HG02970 (cell line): ENCODE measurements at regions not wholly inside any gene's neighbourhood (a gene's known extent, or its start where the extent isn't known, plus 50 kb on each side); places are given as distances from the start of the nearest gene placed in this dataset.
"Not testable (repeated sequence)": the region's sequence is repeated elsewhere in the genome, so short reads cannot be mapped to it uniquely, and the experiment has no call there.

Experiments used
- ATAC-seq: cut with Tn5 transposase; IDR thresholded peaks from one replicate; pipeline ENCODE4 v1.9.1; 2021; ENCODE audit warnings: mild to moderate bottlenecking, moderate library complexity, moderate number of reproducible peaks; ENCODE audit not compliant: unreplicated experiment, low FRiP score

DNA sequence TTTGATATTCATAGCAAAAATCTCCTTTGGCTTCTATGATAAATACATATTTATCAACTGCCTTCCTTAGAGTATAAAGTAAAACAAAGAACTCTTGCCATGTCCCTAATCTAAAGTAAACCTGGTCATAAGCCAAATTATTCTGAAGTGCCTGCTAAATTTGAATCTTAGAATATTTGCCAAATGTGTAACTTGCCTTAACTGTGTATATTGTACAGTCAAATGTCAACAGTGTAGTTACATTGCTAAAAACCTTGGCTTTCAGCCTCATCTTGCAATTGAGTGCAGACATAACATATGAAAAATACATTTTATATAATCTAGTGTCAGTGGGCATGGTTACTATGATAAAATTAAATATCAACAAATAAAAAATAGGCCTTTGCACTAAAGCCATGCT is 583.4 kb upstream of the ADAMTS5 start:
- ATAC-seq: no peak

DNA sequence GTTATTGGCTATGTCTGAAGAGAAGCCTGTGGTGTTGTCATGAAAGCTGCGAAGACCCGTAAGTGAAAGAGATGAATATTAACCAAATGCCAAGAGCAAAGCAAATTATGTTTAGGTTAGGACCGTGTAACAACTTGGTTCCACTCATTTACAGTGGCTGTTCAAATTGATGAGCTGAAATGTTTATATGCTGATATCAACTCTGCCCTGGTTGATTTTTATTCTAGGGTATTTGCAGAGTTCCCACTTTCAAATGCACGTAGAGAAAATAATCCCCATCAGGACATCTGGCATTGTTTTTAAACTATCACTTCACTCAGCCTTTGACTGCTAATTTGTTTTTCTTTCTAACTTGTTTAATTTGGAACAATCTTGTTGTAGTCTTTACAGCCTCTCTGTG is 581.6 kb upstream of the ADAMTS5 start:
- ATAC-seq: no peak

DNA sequence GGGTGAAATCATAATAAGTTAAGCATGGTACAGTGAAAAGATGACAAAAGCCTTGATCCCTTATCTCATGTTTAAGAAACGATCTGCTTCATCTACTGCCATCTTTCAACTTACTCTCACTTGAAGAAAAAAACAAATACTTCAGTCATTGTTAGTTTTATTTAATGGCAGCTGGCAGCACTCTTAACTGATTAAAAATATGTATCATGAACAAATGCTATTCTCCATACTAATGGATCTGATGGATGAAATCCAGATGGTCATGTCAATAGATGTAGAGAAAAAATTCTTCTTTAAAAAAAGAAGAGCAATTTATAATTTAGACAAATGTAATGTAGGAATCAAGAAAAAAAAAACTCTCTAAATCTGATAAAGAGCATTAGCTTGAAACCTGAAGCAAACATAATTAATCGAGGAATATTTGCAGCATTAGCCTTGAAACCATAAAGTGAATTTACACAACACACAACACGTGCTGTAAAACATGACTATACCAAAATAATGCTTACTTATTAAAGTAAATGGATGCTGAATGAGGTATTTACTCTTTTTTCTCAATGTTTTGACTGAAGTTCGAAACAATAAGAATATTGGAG is 579.0 kb upstream of the ADAMTS5 start:
- no peak for ATAC-seq

DNA sequence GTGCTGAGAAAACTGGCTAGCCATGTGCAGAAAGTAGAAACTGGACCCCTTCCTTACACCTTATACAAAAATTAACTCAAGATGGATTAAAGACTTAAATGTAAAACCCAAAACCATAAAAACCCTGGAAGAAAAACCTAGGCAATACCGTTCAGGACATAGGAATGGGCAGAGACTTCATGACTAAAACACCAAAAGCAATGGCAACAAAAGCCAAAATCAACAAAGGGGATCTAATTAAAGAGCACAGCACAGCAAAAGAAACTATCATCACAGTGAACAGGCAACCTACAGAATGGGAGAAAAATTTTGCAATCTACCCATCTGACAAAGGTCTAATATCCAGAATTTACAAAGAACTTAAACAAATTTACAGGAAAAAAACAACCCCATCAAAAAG is 575.2 kb upstream of the ADAMTS5 start:
- not testable (repeated sequence) for ATAC-seq

DNA sequence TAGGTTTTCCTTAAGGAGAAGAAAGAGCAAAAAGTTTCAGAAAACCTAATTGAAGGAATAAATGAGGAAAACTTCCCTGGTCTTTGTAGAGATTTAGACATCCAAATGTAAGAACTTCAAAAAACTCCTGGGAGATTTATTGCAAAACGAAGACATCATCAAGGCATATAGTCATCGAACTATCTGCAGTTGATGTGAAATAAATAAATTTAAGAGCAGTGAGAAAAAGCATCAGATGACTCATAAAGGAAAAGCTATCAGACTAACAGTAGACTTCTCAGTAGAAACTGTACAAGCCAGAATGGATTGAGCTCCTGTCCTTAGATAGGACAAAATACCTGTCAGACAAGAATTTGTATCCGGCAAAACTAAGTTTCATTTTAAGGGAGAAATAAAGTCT is 569.4 kb upstream of the ADAMTS5 start:
- no peak for ATAC-seq

DNA sequence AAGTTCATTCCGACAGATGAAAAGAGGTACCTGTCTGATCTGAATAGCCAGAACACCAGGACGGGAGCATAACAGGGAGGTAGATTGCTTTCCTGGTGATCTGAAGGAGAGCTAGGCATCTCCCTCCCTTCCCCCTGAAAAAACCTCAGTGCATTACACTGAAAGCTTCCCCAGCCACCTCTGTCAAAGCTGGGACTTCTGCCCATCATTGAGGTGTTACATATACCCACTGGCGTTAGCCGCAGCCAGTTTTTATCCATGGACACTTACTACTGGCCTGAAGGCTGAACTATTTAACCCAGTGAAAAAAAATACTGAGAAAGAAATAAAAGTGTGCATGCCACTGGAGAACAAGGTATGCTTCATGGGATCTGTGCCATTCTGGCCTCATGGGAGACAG is 568.3 kb upstream of the ADAMTS5 start:
- no peak for ATAC-seq

DNA sequence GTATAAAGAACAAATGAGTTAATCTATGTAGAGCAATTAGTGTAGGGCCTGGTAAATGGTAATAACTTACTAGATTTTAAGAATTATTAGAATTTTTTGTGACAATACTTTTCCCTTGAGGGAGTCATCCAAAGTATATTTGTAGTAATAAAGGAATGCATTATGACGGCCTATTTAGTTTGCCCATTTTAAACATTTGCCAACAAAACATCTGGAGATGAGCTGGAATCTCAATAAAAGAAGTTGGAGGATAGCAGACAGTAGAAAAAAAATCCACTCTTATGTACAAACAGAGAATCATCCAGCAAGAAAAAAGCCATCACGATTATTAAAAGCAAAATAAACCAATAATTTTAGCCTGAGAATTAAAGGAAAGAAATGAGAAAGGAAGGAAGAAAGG is 567.3 kb upstream of the ADAMTS5 start:
- no peak for ATAC-seq

DNA sequence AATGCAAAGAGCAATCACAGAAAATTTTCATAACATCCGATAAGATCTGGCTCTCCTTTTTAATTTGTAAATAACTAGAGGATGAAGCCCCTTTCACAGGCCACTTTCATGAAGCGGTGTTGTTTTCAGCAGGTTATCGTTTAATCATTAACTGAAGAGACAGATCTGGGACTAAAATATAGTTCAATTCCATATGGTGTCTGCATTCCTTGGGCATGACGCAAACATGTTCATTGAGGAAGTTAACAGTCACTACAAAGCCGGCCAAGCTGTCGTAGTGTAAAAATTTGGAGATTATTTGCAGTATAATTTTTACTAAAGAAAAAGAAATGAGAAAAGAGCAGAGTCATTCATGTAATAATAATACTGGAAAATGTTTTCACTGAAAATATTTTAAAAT is 565.2 kb upstream of the ADAMTS5 start:
- ATAC-seq: no peak

DNA sequence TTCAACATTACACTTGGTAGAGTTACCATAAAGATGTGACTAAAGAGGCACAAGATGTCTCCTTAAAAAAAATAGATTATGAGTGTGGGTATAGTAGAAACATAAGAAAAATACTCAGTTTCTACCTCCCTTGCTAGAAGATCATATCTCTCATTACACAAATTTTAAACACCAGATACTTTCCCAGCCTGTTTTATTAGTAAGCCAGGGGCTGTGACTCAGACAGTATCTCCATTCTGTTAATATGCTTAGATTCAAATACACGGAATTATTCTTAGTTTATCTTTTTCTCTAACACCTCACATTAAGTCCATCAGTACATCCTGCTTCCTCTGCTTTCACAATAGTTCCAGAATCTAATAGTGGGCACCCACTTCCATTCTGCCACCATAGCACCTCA is 561.8 kb upstream of the ADAMTS5 start:
- ATAC-seq: no peak

DNA sequence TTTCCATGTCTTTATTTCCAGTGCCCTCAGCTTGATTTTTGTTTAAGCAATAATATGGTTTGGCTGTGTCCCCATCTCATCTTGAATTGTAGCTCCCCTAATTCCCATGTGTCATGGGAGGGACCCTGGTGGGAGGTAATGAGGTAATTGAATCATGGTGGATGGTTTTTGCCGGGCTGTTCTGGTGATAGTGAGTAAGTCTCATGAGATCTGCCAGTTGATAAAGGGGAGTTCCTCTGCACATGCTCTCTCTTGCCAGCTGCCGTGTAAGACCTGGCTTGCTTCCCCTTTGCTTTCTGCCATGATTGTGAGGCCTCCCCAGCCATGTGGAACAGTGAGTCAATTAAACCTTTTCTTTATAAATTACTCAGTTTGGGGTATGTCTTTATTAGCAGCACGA is 559.6 kb upstream of the ADAMTS5 start:
- no peak for ATAC-seq

DNA sequence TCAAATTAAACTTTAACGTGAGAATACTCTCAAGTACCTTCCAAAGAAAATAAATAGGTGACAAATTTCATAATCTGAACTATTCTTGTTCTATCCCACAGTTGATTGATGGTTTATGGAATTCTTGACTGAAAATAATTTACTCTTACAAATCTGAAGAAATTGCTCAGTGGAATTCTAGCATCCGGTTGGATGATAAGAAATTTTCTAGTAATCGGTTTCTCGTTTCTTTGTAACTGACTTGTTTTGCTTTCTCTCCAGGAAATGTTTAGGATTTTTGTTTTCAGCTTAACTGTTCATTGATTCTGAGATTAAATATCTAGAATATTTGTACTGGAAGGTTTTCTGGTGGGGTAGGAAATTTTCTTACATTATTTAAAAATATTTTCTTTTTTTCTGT is 558.9 kb upstream of the ADAMTS5 start:
- no peak for ATAC-seq

DNA sequence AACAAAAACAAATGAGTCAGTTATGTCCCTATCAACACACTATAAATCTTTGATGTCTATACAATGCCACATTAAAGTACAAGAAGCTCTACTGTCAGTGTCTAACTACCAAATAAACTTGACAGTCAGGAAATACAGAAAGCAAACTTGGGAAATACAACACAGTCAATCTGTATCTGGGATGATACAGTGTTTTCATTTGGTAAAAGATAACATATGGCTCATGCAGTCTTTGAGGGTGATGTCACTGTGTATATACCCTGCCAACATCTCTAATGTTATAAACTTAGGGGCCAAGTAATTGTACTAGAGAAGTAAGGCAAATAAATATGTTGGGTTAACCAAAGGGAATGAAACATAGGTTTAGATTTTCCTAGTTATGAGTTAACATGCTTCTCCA is 552.5 kb upstream of the ADAMTS5 start:
- ATAC-seq: no peak

DNA sequence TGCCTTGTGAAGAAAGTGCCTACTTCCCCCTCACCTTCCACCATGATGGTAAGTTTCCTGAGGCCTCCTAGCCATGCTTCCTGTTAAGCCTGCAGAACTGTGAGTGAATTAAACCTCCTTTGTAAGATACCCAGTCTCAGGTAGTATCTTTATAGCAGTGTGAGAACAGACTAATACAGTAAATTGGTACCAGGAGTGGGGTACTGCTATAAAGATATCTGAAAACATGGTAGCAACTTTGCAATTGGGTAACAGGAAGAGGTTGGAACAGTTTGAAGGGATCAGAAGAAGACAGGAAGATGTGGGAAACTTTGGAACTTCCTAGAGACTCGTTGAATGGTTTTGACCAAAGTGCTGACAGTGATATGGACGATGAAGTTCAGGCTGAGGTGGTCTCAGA is 550.3 kb upstream of the ADAMTS5 start:
- ATAC-seq: not testable (repeated sequence)

DNA sequence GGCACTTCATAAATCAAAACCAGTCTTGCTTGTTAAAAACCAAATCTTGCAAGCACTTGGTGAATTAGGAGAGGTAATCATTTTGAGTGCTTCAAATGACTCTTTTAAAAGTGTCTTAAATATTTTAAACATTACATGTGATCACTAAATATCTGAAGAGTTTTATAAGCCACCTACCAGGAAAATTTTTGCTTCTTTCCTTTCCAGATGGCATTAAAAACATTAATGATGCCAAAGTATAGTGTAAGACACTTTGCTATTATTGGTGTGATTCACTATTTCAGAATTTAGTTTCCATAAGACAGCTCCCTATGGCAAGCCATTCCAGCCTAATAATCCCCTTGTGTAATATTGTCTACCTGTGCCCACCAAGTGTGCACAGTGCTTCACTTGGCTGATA is 548.8 kb upstream of the ADAMTS5 start:
- no peak for ATAC-seq

DNA sequence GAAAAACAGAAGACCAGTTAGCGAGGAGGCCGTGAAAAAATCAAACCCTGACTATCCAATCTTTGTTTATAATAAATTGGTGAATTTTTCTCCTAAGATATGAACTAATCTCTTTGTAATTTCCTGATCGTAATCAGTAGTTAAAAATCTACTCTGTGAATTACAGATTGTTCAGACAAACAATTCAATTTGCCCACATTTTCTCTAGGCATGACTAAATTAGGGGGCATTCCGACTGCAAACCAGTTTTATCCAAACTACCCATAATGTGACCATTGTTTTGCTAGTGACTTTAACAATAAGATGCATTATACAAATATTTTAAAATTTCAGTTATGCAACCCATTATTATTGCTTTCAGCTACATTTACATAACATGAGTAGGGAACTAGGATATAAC is 546.9 kb upstream of the ADAMTS5 start:
- ATAC-seq: no peak

DNA sequence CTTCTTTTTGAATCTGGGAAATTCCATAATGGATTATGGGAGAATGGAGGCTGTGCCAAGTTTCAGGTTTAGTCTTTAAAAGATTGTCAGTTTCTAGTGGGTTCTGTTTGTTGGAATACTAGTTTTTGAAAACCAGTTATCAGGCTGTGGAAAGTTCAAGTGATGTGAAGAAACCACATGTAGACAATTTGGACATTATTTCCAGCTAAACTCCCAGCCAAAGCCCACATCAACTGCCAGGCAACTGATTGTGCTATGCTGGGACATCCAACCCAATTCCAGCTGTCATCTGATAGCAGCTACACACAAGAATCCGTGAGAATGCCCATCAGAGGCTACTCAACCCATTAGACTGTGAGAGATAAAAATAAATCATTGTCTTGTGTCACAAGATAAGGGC is 546.1 kb upstream of the ADAMTS5 start:
- ATAC-seq: no peak

DNA sequence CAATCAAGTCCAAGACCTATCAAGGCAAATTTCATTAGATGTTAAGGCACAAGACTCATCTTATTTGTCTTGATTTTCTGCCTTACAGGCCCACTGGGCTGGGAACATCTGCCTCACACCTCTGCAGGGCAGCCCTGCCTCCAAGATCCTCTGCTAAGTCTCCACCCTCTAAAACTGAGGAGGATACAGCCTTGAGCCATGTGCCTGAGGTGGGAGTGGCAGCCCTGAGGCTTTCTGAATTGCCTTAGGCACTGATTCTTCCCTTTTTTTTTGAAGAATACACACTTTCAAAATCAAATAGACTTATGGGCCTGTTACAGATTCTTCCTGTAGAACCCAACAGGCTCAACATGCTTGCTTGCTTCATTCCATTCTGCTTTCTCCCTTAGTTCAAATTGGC is 544.3 kb upstream of the ADAMTS5 start:
- ATAC-seq: no peak

DNA sequence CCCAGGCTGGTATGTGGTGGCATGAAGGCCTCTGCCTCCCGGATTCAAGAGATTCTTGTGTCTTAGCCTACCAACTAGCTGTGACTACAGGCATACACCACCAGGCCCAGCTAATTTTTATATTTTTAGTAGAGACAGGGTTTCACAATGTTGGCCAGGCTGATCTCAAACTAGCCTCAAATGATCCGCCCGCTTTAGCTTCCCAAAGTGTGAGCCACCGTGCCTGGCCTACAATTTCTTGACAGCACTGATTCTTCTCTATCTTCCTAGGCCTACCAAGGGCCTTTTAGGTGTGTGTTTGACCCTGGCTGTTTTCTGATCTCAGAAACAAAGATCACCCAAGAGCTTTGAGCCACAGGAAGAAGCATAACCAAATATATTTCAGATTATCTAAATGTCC is 540.8 kb upstream of the ADAMTS5 start:
- ATAC-seq: no peak

DNA sequence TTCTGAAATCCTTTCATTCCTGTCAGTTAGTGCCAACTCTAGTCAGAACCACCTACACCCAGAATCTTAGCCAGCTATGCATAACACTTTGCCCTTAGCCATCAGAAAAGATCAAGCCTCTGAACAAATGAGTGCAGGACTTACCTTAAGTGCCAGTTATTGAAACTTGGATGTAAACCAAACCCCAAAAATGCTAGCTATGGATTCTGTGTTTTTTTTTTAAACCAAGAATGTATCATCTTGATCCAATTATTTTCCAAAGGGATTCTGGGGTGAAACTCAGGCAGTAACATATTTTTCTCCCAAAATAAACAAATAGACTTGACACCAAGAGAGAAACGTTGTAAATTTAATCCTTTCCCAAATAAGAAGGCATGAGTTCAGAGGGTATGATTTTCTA is 538.6 kb upstream of the ADAMTS5 start:
- ATAC-seq: no peak

DNA sequence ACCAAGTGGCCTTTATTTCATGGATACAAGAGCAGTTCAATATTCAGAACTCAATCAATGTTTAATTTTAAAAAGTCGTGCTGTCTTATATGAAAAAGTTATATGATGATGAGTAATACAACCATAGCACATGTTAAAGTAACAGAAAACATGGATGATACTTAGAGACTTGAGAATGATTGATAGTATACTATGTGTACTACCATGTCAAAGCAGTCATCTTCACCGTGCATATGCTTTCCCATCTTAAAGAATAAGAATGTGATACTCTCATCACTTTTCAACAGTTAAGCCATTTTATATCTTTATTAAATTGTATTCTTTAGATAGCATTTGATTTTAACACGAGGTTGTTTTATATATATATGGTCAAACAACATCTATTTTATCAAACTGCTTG is 535.9 kb upstream of the ADAMTS5 start:
- no peak for ATAC-seq

DNA sequence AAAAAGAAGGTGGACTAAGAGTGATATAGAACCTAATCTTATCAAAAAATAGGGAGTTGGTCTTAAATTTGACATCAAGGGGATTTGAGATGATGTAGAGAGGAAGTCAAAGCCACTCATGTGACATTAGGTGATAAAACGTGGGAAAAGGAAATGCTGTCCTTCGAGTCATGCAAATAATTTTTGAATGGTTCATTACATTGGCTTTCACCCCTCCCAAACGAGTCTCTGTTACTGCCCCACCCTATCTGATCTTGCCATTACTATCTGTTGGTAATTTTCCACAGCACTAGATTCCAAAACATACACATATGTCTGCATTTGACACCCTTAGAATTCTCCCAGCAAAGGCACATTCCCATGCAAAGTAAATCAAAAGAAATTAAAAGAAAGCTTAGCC is 531.1 kb upstream of the ADAMTS5 start:
- ATAC-seq: no peak

DNA sequence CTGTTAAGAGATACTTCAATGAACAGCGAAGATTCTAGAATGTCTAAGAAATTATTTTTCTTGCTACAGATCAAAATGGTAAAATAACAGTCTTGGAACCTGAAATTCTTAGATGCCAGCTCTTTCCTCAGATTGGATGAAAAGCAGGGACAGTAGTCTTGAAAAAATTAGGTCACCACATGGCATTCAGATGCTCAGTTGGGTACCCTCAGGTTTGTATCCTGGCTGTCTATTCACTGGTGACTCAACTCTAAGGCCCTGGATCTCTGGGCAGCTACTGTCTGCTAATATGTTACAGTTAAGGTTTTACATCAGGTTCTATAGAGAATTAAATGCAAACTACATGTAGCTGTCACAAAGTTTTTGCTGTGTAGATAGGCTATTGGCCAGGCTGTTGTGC is 528.9 kb upstream of the ADAMTS5 start:
- ATAC-seq: no peak

DNA sequence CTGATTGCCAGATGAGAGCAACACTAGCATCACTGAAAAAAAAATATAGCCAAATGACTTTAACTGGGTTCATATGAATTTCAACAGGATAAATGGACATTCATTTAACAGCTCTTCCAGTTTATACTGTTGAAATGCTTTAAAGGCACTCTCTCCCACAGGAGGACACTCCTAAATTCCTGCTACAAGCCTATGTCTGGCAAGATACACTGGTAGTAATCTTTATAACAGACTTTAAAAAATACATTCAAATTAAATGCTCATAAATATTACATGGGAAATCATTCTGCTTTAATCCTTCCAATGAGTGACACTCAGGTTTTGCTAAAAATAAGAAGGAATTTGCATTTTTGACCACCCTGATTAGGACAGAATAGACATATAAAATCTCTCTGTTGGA is 526.7 kb upstream of the ADAMTS5 start:
- ATAC-seq: no peak
